GM21528 (cell line): ENCODE measurements at regions not wholly inside any gene's neighbourhood (a gene's known extent, or its start where the extent isn't known, plus 50 kb on each side); places are given as distances from the start of the nearest gene placed in this dataset.
A peak's percentile ranks its signal among the peaks of the same experiment; 100 is the strongest.

Experiments used
- ATAC-seq: cut with Tn5 transposase; IDR thresholded peaks from one replicate; pipeline ENCODE4 v1.9.1; 2021; ENCODE audit warnings: mild to moderate bottlenecking, moderate library complexity; ENCODE audit not compliant: unreplicated experiment, low FRiP score

DNA sequence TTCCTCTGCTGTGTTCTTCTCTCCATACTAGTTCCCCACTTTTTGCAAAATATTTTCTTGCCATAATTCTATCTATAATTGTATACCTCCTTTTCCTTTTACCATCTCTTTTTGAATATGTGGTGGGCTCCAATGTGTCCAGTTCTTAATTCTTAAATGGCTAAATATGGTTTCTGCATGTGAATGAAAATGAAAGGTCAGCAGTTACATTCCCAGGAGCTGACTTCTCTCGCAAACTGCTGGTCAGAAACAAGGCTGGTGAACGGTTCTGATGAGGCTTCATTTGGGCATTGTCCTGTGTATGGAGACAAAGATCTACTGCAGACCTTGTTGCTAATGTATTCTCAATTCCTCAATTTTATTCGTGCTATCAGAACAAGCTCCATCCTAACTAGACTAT is 309.2 kb downstream of the SNX13 start:
- no peak for ATAC-seq

DNA sequence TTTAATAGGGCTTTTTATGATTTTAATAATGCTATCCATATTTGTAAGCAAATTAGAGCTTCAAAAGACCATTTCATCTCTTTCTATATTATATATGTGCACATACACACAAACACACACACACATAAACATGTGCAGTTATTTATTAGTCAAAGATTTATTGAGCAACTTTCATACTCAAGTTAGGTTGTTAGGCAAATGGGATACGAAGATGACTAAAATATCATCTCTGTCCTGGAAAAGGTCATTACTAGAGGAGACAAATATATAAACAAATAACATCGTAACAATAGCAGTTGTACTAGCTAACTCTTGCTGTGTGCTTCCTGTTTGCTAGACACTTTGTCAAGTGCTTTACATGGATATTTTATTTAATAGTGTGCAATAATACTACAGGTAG is 307.9 kb downstream of the SNX13 start:
- no peak for ATAC-seq

- ATAC-seq = no peak
Measured at GRCh38 chr7:17633067-17633466, 307.2 kb downstream of the SNX13 start.

DNA sequence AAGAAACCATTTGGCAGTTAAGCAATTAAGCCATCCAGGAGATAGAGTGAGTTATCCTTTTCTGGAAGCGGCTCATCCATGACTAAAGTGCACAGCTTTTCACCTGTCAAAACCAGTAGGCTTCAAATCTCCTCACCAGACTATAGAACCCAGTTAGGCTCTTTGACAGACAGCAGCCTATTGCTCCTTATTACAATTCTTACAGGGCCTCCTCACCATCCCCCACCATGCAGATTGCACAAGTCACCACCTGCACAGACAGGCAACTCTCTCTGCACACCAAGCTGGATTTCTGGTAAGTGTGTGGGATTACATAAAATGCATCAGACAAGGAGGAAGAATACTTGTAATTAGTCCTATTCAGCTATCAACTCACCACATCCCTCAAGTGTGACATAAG is 301.6 kb downstream of the SNX13 start:
- no peak for ATAC-seq

DNA sequence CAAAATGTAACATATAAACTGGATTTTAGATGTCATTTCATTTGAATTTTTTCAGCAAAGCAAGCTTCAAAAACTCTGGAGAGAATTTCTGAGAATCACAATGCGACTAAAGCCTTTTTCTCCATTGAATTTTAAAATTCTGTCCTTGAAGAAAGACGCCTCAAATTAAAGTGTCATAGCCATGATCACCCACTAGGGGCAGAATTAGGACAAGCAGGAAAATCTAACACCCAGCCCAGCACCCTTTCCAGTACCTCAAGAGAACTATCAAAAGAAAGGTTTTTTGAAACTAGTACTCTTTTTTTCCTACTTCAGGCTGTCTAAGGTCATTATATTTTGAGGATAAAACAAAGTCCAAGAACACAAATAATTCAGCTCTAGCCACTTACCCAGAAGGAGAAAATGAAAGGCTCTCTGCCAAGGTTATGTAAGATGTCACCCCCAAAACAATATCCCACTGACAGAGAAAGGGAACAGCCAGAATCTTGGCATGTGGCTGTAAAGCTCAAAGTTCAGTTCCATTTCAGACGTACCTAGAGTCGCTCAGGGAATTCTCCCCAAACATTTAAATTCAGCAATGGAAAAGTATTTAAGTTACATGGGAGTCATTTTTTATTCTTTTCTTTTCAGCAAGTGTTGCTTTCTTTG is 299.4 kb downstream of the SNX13 start:
- ATAC-seq = peak; percentile 58

DNA sequence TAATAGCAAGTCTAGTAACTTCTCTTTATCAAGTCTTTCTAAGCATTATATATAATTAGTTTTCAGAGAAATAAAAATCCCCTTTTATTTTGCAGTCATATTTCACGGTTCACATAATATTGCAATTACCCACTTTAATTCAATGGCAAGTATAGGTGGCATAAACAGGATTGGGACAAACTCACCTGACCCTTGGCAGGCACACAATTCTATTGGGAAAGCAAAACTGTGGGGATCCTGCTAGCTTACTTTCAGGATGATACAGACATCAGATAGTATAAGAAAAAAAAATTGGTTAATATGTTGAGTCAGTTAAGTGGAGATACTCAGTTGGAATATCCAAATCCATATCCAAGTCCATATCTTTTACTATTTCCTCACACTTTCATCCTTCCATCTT is 294.8 kb downstream of the SNX13 start:
- ATAC-seq = no peak

GRCh38 chr7:17646253-17646956 is 293.9 kb downstream of the SNX13 start:
- no peak for ATAC-seq

DNA sequence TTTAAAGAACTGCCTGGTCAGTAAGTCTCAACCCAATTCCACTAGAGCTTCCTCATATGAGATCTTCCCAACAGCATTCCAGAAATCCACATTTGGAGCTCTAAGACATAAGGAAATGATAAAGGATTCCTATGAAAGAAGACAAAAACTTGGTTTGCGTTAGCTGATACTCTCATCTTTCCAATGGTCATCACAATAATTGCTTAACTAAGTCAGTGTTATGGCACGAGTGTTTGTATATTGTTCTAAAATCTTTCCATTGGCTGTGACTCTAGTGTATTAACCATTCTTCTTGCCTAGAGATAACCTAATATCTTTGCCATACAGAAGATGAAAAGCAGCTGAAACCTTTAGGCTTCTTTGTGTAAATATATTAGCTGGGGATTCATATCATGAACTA is 289.0 kb downstream of the SNX13 start:
- ATAC-seq = no peak

DNA sequence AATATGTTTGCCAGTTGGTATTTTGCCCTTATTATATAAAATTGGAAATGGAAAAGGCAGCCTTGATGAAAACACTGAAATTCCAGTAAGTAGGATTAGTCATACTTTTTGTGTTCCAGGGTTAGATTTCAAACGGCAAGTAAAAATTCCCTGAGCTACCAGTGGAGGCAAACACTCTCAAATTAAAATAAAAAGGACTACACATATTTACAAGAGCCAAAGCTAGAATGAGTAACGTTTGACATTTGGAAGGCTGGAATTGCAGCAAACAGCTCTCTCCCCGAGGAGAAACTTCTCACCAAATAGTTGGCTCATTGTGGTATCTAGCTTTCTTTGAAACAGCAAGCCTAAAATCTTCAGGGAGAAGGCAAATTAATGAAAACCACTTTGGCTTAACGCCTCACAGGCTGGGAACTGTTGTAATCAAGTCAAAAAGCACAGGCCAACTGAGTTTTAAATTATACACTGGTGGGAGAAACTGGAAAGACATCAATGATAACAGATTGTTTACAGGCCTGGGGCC is 288.4 kb downstream of the SNX13 start:
- ATAC-seq = no peak

- no peak for ATAC-seq
Measured at GRCh38 chr7:17654940-17655339, 285.4 kb downstream of the SNX13 start.

DNA sequence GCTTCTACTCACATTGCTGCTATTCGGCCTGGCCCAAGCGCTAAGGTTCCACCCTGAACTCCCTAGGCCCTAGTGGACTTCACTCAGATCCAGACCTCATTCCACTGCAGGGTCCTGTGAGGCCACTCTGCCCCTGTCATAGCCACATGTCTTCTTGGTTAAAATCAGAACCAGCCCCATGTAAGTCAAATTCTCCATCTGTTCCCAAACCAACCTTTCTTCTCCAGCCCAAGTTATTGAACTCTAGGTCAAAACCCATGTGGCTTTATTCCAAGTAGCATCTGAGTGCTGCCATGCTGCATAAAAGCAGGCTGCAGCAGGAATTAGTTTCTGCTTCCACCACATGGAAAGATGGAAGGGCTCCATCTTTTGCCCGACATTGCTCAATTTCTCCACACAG is 281.2 kb downstream of the SNX13 start:
- no peak for ATAC-seq

- no peak for ATAC-seq
Measured at GRCh38 chr7:17660116-17660515, 280.2 kb downstream of the SNX13 start.

- no peak for ATAC-seq
Measured at GRCh38 chr7:17661982-17662585, 278.2 kb downstream of the SNX13 start.

- ATAC-seq = no peak
Measured at GRCh38 chr7:17663061-17663675, 277.1 kb downstream of the SNX13 start.

GRCh38 chr7:17665029-17665428 is 275.3 kb downstream of the SNX13 start:
- no peak for ATAC-seq

GRCh38 chr7:17668122-17668521 is 272.2 kb downstream of the SNX13 start:
- no peak for ATAC-seq

DNA sequence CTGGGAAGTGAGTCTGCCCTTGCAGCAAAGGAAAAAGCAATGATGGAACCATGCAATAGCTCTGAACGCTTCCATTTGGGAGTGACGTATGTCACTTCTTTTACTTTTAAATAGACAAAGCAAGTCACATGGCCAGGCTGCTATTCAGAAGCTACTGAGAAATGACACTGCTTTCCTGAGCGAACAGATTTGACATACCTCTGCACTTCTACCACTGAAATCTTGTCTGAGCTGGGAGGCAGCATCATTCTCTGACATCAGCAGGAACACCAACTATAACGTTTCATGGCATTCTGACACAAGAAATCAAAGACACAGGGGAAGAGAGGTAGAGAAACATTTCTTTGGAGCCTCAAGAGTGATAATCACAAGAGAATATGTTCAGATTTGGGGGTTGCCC is 271.1 kb downstream of the SNX13 start:
- ATAC-seq = no peak

DNA sequence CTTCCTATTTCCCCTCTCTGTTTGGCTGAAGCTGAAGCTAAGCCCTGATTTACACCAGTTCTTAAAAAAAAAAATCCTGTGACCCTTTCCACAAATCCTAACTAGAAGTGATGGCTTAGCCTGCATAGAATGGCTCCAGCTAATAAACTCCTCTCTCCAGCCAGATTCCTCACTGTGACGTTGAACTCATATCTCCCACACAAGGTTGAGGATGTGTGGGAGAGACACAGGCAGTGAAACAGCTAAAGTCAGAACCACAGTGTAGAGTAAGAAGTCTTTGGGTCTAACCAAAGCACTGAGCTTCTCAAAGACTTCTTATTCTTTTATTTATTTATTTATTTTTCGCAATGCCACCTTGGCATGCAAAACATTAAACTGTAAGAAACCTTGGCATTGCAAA is 268.3 kb downstream of the SNX13 start:
- ATAC-seq = no peak

DNA sequence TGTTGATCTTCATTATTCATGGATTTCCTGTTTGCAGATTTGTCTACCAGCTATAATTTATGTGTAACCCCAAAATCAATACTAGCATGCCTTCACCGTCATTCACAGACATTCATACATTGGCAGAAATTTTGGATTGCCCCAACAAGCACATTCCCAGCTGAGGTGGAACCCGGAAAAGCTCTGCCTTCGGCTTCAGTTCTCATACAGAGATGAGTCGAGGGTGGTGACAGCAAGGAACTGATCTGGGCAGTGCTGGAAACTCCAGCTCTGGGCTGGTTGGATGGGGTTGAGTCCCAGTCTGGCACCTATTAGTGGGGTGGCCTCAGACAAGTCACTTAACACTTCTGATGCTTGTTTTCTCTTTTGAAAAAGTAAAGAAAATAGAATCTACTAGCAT is 267.5 kb downstream of the SNX13 start:
- ATAC-seq = no peak

DNA sequence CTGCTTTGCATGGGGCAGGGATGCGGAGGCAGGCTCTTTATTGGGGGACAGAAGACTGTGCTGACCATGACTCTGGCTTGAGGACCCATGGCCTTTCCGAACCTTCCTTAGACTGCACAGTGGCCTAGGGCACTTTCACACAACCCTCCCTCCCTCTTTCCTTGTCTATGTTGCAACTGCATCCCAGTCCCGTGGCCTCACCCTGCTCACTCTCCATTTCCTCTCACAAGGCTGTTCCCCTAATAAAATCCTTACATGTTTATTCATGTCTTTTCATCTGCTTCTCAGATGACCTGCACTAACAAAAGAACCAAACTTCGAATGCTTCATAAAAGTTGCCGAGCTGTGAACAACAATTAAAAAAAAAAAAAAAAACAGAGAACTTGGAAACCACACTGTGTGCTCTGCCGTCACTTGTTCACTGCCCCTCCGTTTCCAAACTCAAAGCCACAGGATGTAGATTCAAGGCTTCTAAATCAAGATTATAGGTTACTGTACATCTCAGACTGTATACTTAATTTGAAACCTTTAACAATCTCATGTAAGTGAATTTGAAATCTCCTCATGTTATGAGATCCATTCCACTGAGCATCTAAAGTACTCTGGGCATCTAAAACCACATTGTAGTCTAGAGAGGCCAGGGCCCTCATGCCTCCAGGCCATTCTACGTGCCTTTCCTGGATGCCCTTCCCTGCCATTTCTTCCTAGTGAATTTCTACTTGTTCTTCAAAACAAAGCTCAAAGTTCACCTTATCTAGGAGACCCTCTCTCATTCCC is 265.9 kb downstream of the SNX13 start:
- no peak for ATAC-seq
